ENCODE measurements at regions not wholly inside any gene's neighbourhood (a gene's known extent, or its start where the extent isn't known, plus 50 kb on each side); places are given as distances from the start of the nearest gene placed in this dataset.

GRCh38 chr21:25139414-25139813 lies 467.9 kb downstream of the MRPL39 start:
- no peak for TF ChIP-seq POLR2AphosphoS5 (IDR thresholded peaks at IDR 0.05; ENCODE audit: low read depth)
- TF ChIP-seq NANOG (IDR thresholded peaks at IDR 0.05; ENCODE audit: borderline replicate concordance), result no peak
- TF ChIP-seq CTCF (conservative IDR thresholded peaks at IDR 0.05; ENCODE audit: low read depth in 2 of 2), result no peak
- no peak for TF ChIP-seq EZH2phosphoT487 (IDR thresholded peaks at IDR 0.05; ENCODE audit: unreplicated experiment)
- TF ChIP-seq EZH2 (IDR thresholded peaks at IDR 0.05; ENCODE audit: low read depth, unreplicated experiment), result no peak
- no peak for TF ChIP-seq JUNB (IDR thresholded peaks at IDR 0.05; ENCODE audit: unreplicated experiment)
- no peak for TF ChIP-seq REST (IDR thresholded peaks at IDR 0.05; ENCODE audit: unreplicated experiment)
- TF ChIP-seq ETS1 (IDR thresholded peaks at IDR 0.05), result no peak
- TF ChIP-seq ZNF114 (CRISPR knock-in tag; IDR thresholded peaks at IDR 0.05), result no peak
- no peak for TF ChIP-seq CREB1 (CRISPR knock-in tag; IDR thresholded peaks at IDR 0.05; ENCODE audit: low read depth)
- no peak for TF ChIP-seq ZNF331 (CRISPR knock-in tag; IDR thresholded peaks at IDR 0.05; ENCODE audit: low read depth)
- no peak for TF ChIP-seq ZNF462 (CRISPR knock-in tag; IDR thresholded peaks at IDR 0.05)
- no peak for TF ChIP-seq STAT1 (IDR thresholded peaks at IDR 0.05; ENCODE audit: unreplicated experiment)

All from GM23338 (cell line).